GM23338 (cell line): ENCODE measurements at regions not wholly inside any gene's neighbourhood (a gene's known extent, or its start where the extent isn't known, plus 50 kb on each side); places are given as distances from the start of the nearest gene placed in this dataset.

Experiments used
- ATAC-seq: fragments of 200-7000 bp; cut with Tn5 transposase; 3 replicates; pipeline ENCODE4 v1.9.1; 2020
- DNase-seq: peaks from one replicate; pipeline ENCODE4 v3.0.0-alpha.2; 2015; ENCODE audit warnings: low spot score
- H2AFZ ChIP-seq: fragments of 200-600 bp; sonication (generic); 2 replicates; pipeline ENCODE4 v1.8.0; 2016; ENCODE audit warnings: antibody characterized with exemption, mild to moderate bottlenecking, moderate library complexity
- H3F3A ChIP-seq: fragments of 200-600 bp; sonication (generic); replicated peaks from 2 replicates; pipeline ENCODE4 v1.8.0; 2017; ENCODE audit warnings: antibody characterized with exemption, mixed run types, low read depth
- H3K27ac ChIP-seq: fragments of 200-600 bp; sonication (generic); 2 replicates; pipeline ENCODE4 v1.6.1; 2016; ENCODE audit warnings: low read depth
- H3K27me3 ChIP-seq: fragments of 200-600 bp; sonication (generic); 2 replicates; pipeline ENCODE4 v1.8.0; 2016; ENCODE audit warnings: mild to moderate bottlenecking, mixed run types, moderate library complexity; ENCODE audit not compliant: insufficient read depth
- H3K36me3 ChIP-seq: fragments of 200-600 bp; sonication (generic); 2 replicates; pipeline ENCODE4 v1.8.0; 2016; ENCODE audit warnings: mild to moderate bottlenecking; ENCODE audit not compliant: insufficient read depth
- H3K4me1 ChIP-seq: fragments of 200-600 bp; sonication (generic); 2 replicates; pipeline ENCODE4 v1.8.0; 2016; ENCODE audit warnings: mild to moderate bottlenecking, moderate library complexity; ENCODE audit not compliant: insufficient read depth
- H3K4me2 ChIP-seq: fragments of 200-600 bp; sonication (generic); 2 replicates; pipeline ENCODE4 v1.7.1; 2017; ENCODE audit warnings: mixed run types
- H3K4me3 ChIP-seq: fragments of 200-600 bp; sonication (generic); 2 replicates; pipeline ENCODE4 v1.6.1; 2016; ENCODE audit warnings: mixed run types
- H3K79me2 ChIP-seq: fragments of 200-600 bp; sonication (generic); replicated peaks from 2 replicates; pipeline ENCODE4 v1.8.0; 2017; ENCODE audit warnings: mild to moderate bottlenecking; ENCODE audit not compliant: insufficient read depth
- H3K9me2 ChIP-seq: fragments of 200-600 bp; sonication (generic); 2 replicates; pipeline ENCODE4 v1.8.0; 2017; ENCODE audit not compliant: insufficient read depth
- H4K20me1 ChIP-seq: fragments of 200-600 bp; sonication (generic); replicated peaks from 2 replicates; pipeline ENCODE4 v1.8.0; 2017; ENCODE audit warnings: mild to moderate bottlenecking; ENCODE audit not compliant: insufficient read depth
- H3K27ac Mint-ChIP-seq: 2 replicates; pipeline ENCODE4 v1.8.0; 2020; ENCODE audit warnings: inconsistent platforms, mild to moderate bottlenecking, moderate library complexity, mixed read lengths
- H3K27me3 Mint-ChIP-seq: 3 replicates; pipeline ENCODE4 v1.8.0; 2022; ENCODE audit warnings: low read depth, mild to moderate bottlenecking, moderate library complexity, mixed read lengths, inconsistent platforms; ENCODE audit not compliant: insufficient read depth, poor library complexity
- H3K36me3 Mint-ChIP-seq: 3 replicates; pipeline ENCODE4 v1.8.0; 2021; ENCODE audit warnings: low read depth, mild to moderate bottlenecking, inconsistent platforms, moderate library complexity, mixed read lengths
- H3K4me1 Mint-ChIP-seq: 3 replicates; pipeline ENCODE4 v1.8.0; 2020; ENCODE audit warnings: mild to moderate bottlenecking, inconsistent platforms, mixed read lengths
- H3K4me3 Mint-ChIP-seq: 3 replicates; pipeline ENCODE4 v1.8.0; 2021; ENCODE audit warnings: moderate library complexity, mild to moderate bottlenecking, inconsistent platforms, mixed read lengths
- H3K9me3 Mint-ChIP-seq: 3 replicates; pipeline ENCODE4 v1.8.0; 2020; ENCODE audit warnings: moderate library complexity, mild to moderate bottlenecking, inconsistent platforms, mixed read lengths
- CREB1 ChIP-seq: fragments of 250-450 bp; sonication (Bioruptor Pico); IDR thresholded peaks from 2 replicates; pipeline ENCODE4 v1.5.0; 2020; ENCODE audit warnings: low read depth, mild to moderate bottlenecking, moderate library complexity
- ETS1 ChIP-seq: IDR thresholded peaks from 2 replicates; pipeline ENCODE4 v1.6.1; 2016; ENCODE audit warnings: antibody characterized with exemption
- EZH2 ChIP-seq: fragments of 200-600 bp; sonication (generic); IDR thresholded peaks from one replicate; pipeline ENCODE4 v1.8.0; 2017; ENCODE audit warnings: antibody characterized with exemption, mild to moderate bottlenecking, low read depth; ENCODE audit not compliant: unreplicated experiment
- EZH2phosphoT487 ChIP-seq: fragments of 200-600 bp; sonication (generic); IDR thresholded peaks from one replicate; pipeline ENCODE4 v1.8.1; 2018; ENCODE audit warnings: antibody characterized with exemption; ENCODE audit not compliant: unreplicated experiment
- POLR2AphosphoS5 ChIP-seq: IDR thresholded peaks from 2 replicates; pipeline ENCODE4 v1.6.1; 2016; ENCODE audit warnings: antibody characterized with exemption, low read depth
- REST ChIP-seq: IDR thresholded peaks from one replicate; pipeline ENCODE4 v1.6.1; 2018; ENCODE audit warnings: antibody characterized with exemption; ENCODE audit not compliant: unreplicated experiment
- STAT1 ChIP-seq: IDR thresholded peaks from one replicate; pipeline ENCODE4 v1.6.1; 2016; ENCODE audit warnings: antibody characterized with exemption; ENCODE audit not compliant: unreplicated experiment
- ZNF114 ChIP-seq: fragments of 250-450 bp; sonication (Bioruptor Pico); IDR thresholded peaks from 2 replicates; pipeline ENCODE4 v1.5.0; 2020; ENCODE audit warnings: mild to moderate bottlenecking, moderate library complexity
- ZNF331 ChIP-seq: fragments of 250-450 bp; sonication (Bioruptor Pico); IDR thresholded peaks from 2 replicates; pipeline ENCODE4 v1.5.0; 2020; ENCODE audit warnings: low read depth, mild to moderate bottlenecking, moderate library complexity
- TF ChIP-seq, protein P1 (sequence below), 2 experiments: fragments of 200-600 bp in 1 of 2; sonication (generic) in 1 of 2; conservative IDR thresholded peaks; 2 replicates each; pipeline versions ENCODE4 v1.5.1 to v1.6.1; 2016 to 2017; ENCODE audit warnings: antibody characterized with exemption in 2 of 2, low read depth in 2 of 2, mild to moderate bottlenecking in 2 of 2, moderate library complexity in 1 of 2

GRCh38 chr22:12697441-12697840, 2830.6 kb upstream of the OR11H1 start:
- Mint-ChIP-seq H3K9me3 (peaks cover 74% of the 10 kb centered on the region), H3K4me1 (no peaks in the 10 kb centered on the region), H3K27ac (no peak overlapping the region), H3K36me3 (peaks cover 63% of the 10 kb centered on the region), H3K4me3 (no peak overlapping the region), H3K27me3 (peaks cover 12% of the 10 kb centered on the region)
- H3K4me2 ChIP-seq = no peak overlapping the region
- no peak overlapping the region for H2AFZ ChIP-seq
- no peaks in the 10 kb centered on the region for H3K4me1 ChIP-seq
- TF ChIP-seq EZH2 (no peak), ZNF114 (CRISPR knock-in tag) (no peak), ETS1 (no peak), CREB1 (CRISPR knock-in tag) (no peak), EZH2phosphoT487 (no peak), REST (no peak), STAT1 (no peak), ZNF331 (CRISPR knock-in tag) (no peak), POLR2AphosphoS5 (no peak)
- TF ChIP-seq, protein P1, sequence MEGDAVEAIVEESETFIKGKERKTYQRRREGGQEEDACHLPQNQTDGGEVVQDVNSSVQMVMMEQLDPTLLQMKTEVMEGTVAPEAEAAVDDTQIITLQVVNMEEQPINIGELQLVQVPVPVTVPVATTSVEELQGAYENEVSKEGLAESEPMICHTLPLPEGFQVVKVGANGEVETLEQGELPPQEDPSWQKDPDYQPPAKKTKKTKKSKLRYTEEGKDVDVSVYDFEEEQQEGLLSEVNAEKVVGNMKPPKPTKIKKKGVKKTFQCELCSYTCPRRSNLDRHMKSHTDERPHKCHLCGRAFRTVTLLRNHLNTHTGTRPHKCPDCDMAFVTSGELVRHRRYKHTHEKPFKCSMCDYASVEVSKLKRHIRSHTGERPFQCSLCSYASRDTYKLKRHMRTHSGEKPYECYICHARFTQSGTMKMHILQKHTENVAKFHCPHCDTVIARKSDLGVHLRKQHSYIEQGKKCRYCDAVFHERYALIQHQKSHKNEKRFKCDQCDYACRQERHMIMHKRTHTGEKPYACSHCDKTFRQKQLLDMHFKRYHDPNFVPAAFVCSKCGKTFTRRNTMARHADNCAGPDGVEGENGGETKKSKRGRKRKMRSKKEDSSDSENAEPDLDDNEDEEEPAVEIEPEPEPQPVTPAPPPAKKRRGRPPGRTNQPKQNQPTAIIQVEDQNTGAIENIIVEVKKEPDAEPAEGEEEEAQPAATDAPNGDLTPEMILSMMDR (conservative IDR thresholded peaks at IDR 0.05; ENCODE audit: low read depth in 2 of 2) = no peak
- no peak for ATAC-seq
- DNase-seq = no peak
- H3K4me3 ChIP-seq = no peak overlapping the region
- no peak overlapping the region for H3K27ac ChIP-seq
- peaks cover 9% of the 10 kb centered on the region; the same call in 1 of the 2 replicates for H3K36me3 ChIP-seq
- H3K27me3 ChIP-seq = no peaks in the 10 kb centered on the region
- H3K9me2 ChIP-seq = no peaks in the 10 kb centered on the region
- H3K79me2 ChIP-seq = no peaks in the 10 kb centered on the region
- no peaks in the 10 kb centered on the region for H3F3A ChIP-seq
- H4K20me1 ChIP-seq = no peaks in the 10 kb centered on the region
